Activated CD8-positive, alpha-beta memory T cell treated with anti-CD3 and anti-CD28 coated beads, Interleukin-2, amount 50 U/mL, for 24 hours (primary cell): ENCODE measurements at regions not wholly inside any gene's neighbourhood (a gene's known extent, or its start where the extent isn't known, plus 50 kb on each side); places are given as distances from the start of the nearest gene placed in this dataset.
"Not testable (repeated sequence)": the region's sequence is repeated elsewhere in the genome, so short reads cannot be mapped to it uniquely, and the experiment has no call there.

Experiments
- DNase-seq: peaks from one replicate; pipeline ENCODE4 v3.0.0-alpha.2; 2020; ENCODE audit errors: extremely low read depth

- no peak for DNase-seq
Measured at GRCh38 chr6:141580131-141580530, 552.6 kb upstream of the GJE1 start.

DNA sequence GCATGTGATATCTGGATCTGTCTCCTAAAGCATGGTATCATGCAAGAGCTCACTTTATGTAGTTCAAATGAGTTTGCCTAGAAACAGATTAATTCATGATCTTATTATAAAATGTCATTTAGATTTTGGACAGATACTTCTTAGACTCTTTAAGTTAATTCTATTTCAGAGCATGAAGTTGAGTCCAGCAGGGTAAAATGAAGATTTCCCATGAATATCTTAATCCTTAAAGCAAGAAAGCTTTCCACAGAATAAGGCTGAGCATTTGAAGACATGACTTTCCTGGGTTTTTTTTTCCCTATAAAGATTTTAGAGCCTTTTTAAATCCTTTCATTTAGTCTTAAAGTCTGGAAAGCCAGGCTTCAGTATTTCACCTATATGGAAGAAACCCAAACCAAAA lies 556.0 kb upstream of the GJE1 start:
- no peak for DNase-seq

DNA sequence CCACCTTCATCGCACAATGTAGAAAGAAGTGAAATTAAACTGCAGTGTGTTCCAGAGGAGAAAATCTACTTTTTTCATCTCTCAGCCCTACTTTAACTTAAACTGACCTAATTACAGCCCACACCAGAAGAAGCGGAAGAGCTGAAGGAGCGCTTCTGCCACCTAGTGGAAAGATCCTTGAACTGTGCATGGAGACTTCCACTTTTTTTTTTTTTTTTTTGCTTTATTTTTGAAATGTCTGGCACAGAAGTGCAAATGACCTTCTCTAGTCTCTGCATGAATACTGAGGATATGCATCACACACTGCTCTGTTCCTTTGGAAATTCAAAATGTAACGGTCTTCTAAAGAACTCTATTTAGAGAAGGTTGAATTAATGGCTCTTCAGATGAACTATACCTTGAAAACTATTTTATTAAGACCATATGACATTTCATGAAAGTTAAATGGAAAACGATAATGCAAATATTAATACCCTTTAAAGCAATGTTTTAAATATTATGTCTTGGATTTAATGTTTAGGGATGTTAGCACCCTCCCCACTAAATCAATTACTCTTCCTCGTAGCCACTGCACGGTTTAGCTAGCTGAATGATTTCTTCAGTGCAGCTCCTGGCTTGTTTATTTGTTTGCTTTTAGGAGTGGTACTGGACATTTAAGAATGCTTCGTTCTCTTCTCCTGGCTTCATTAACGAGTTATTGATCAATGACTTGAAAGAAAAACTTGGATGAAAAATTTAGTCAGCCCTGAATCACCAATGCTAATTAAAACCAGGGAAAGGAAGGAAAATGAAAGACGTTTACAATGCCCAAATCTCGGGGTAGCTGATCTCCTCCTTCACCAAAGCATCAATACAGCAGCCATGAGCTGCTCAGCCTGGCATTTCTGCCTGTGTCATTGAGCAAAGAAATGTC lies 569.6 kb upstream of the GJE1 start:
- DNase-seq: no peak

GRCh38 chr6:141562186-141562811 lies 570.4 kb upstream of the GJE1 start:
- no peak for DNase-seq

DNA sequence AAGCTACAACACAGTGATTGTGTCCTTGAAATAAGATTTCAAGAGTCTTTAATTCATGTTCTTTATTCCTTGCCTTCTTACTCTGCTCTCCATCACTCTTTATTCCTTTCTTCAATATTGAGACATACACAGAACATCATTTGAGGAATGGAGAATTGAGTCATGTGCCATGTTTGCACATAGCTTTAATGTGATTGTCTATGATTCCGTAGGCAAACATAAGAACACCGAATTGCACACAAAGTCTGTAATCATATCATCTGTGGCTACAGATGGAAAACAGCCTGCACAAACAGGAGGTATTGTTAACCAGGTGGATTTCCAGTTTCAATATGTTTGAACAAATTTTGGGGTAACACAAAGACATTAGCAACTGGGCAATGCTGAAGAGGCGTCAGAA lies 571.6 kb upstream of the GJE1 start:
- no peak for DNase-seq

GRCh38 chr6:141552463-141552862 lies 580.3 kb upstream of the GJE1 start:
- no peak for DNase-seq

DNA sequence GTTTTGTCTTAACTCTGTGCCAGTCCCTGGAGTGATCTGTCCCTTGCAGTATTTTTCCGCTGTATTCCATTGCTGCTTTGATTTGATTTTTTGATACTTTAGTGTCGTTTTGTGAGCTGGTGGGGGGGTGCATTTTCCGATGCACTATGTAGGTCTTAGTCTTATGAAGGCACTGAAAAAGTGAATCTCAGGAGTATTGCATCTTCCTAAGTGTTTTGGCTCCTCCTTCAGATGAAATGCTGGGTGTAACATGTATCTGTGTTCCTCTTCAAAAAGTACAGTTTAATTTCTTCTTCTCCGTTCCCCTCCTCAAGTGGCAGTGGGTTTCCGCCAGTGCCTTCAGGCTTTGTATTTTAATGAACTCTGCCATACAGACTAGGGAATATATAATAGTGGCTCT lies 580.7 kb upstream of the GJE1 start:
- no peak for DNase-seq

DNA sequence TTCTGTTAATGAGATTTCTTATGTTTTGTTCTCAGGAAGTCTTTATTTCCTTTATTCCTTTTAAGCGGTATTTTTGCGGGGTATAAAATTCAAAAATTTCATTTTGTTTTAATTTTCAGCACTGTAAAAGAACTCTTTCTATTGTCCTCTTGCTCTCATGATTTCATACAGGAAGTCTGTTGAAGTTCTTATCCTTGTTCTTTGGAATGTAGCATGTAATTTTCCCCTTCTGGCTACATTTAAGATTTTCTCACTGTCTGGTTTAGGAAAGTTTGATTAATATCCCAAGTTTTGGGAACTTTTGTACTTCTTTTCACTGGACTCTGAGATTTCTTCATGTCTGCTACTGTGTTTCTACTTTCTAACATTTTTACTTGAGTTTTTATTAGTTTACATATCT lies 581.4 kb upstream of the GJE1 start:
- no peak for DNase-seq

- DNase-seq: no peak
Measured at GRCh38 chr6:141550471-141550870, 582.3 kb upstream of the GJE1 start.

- no peak for DNase-seq
Measured at GRCh38 chr6:141548966-141549365, 583.8 kb upstream of the GJE1 start.

DNA sequence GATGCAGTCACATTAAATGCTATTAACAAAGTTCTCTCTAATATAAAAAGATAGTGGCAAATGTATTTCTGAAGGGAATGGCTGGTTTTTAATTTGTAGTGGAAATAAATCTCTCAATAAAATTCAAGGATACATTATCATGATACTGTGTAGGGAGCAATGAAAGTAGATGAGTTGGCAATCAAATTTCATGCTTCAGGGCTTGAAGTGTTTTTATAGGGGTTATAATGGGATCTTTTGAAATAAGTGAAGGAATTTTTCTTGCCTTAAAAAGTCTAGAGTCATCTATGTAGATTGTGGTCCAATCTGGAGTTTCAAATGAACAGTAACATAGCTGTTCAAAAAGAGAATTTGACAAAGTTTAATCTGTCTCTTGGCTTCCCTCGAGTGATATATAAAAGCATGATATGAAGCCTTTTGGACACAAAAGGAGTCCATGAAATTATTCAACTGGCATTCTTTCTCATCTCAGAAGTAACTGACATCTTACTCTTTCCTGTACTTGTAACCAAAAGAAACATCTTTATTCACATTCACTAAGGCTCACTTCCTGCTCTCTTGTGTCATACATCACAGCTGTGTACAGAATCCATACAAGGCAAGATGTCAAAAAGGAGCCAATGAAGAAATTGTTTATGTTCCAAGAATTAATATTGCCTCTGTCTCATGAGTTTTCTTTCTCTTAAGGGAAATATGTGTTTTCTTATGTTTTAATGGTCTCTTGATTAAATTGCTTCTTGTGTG lies 591.0 kb upstream of the GJE1 start:
- no peak for DNase-seq

DNA sequence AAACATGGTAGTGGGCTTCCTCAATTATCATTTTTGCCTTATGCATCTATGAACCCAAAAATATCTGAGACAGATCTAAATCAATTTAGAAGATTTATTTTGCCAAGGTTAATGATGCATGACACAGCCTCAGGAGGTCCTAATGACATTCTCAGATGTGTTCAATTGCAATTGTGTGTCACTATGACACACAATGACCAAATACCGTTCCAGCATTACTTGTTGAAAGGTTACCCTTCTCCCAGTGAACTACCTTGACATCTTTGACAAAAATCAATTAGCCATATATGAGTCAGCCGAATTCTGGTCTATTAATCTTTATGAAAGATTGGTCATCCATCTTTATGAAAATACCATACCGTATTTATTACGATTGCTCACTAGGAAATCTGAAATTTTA lies 592.5 kb upstream of the GJE1 start:
- no peak for DNase-seq

GRCh38 chr6:141539617-141540016 lies 593.1 kb upstream of the GJE1 start:
- no peak for DNase-seq

DNA sequence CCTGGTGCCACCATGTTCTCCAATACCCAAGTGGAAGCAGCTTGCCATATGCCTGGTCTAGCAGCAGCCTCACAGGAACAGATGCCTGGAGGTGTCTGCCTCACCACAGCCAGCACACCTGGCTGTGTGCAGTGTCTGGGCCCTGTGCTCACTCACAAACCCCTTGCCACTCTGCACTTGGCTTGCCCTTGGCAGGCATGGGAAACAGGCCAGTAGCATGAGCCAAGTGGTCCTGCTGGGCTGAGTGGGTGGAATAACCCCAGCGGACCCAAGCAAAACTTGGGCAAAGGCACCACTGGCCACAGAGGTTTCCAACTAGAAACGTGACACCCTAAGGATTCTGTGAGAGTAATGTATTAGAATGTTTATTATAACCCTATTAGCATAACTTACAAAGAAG lies 600.5 kb upstream of the GJE1 start:
- DNase-seq: no peak

GRCh38 chr6:141531040-141531439 lies 601.7 kb upstream of the GJE1 start:
- no peak for DNase-seq

- no peak for DNase-seq
Measured at GRCh38 chr6:141528596-141528995, 604.1 kb upstream of the GJE1 start.

DNA sequence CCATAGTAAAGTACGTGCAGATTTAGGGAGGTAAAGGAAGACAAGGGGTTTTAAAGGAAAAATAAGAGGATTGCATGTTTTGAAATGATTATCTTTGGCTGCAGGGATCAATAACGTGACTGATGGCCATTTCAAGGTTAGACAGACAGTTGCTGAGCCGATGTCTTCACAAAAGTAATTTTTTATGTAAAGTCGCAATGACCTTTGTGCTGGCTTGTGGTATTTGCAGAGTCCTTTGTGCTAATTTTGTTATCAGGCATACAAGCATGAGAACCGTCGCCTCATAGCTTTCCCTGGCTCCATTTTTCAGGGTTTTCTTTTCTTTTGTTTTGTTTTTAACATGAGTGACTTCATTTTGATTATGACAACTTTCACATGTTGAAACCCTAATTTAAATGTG lies 605.7 kb upstream of the GJE1 start:
- DNase-seq: no peak

- DNase-seq: no peak
Measured at GRCh38 chr6:141521440-141521839, 611.3 kb upstream of the GJE1 start.

- no peak for DNase-seq
Measured at GRCh38 chr6:141513830-141514229, 618.9 kb upstream of the GJE1 start.

DNA sequence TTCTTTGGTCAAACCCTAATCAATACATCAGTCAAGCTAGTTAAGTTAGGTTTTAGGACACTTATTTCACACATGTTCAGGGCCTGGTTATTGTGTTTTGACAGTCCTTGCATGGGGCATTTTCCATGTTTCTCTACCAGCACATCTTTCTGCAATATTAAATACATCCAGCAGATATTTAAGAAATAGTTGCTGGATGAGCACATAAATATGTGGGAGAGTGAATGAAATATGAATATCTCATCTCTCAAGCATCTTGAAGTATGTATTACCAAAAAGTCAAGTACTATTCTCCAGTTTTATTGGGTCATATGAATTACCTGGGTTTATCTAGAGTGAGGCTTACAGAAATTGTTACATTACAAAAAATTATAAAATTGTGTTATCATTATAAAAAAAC lies 621.9 kb upstream of the GJE1 start:
- DNase-seq: no peak

GRCh38 chr6:141506062-141506461 lies 626.7 kb upstream of the GJE1 start:
- not testable (repeated sequence) for DNase-seq

- not testable (repeated sequence) for DNase-seq
Measured at GRCh38 chr6:141504318-141504717, 628.4 kb upstream of the GJE1 start.

DNA sequence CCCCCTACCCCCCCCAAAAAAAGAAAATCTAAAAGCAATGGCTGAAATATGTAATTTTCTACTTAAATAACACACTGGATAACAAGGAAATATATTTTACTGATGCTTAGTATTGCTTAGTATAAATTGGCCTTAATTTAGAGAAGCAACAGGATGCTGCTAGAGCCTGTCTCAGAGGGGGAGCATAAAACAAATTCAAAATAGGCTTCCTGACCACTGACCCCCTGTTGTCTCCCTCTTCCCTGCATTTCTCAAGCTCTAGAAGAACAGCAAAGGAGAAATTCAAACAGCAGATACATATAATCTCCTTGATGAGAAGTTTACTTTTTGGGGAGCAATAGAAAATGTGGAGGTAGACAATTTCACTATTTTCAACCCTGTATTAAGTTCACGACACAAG lies 631.1 kb upstream of the GJE1 start:
- DNase-seq: no peak
